ENCODE measurements at regions not wholly inside any gene's neighbourhood (a gene's known extent, or its start where the extent isn't known, plus 50 kb on each side); places are given as distances from the start of the nearest gene placed in this dataset. TPM values are rescaled to one million over a fixed set of nuclear protein-coding genes. Genes with fewer than 3 reads are reported as not detected.

DNA sequence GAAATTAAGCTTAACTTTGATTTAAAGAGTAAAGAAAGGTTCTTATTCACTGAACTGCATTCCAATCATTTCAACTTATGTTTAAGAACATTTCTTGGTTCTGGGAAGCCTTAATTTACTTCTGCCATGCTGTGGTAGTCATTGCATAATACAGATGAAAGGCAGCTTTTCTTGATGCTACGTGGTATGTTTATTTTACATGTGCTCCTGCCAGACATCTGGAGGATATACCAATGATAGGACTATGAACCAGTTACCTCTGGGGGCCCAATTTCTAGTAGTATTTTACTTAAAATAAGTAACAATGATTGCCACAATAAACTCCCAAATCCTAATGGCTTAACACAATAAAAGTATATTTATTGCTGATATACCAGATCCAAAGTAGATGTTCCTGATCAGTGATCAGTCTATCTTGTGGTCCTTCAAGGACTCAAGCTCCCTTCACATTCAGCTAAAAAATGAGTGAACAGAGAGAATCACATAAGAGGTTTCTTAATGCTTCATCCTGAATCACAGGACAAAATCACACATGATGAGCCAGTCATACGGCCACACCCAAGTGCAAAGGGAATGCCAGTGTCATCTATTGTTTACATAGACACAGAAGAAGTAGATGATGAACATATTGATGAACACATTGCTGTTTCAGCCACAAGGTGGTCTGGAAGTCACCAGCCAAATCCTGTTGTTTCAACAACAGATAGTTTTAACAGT lies 56.5 kb upstream of the CCN2 start:
- H3K27me3 Mint-ChIP-seq = no peaks in the 10 kb centered on the region
- no peaks in the 10 kb centered on the region for H3K4me1 Mint-ChIP-seq (ENCODE audit: unreplicated experiment)
- TF ChIP-seq, protein P1, sequence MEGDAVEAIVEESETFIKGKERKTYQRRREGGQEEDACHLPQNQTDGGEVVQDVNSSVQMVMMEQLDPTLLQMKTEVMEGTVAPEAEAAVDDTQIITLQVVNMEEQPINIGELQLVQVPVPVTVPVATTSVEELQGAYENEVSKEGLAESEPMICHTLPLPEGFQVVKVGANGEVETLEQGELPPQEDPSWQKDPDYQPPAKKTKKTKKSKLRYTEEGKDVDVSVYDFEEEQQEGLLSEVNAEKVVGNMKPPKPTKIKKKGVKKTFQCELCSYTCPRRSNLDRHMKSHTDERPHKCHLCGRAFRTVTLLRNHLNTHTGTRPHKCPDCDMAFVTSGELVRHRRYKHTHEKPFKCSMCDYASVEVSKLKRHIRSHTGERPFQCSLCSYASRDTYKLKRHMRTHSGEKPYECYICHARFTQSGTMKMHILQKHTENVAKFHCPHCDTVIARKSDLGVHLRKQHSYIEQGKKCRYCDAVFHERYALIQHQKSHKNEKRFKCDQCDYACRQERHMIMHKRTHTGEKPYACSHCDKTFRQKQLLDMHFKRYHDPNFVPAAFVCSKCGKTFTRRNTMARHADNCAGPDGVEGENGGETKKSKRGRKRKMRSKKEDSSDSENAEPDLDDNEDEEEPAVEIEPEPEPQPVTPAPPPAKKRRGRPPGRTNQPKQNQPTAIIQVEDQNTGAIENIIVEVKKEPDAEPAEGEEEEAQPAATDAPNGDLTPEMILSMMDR (conservative IDR thresholded peaks at IDR 0.05) = no peak
- peaks cover 20% of the 10 kb centered on the region for H3K9me3 Mint-ChIP-seq
- no peak for DNase-seq (ENCODE audit: extremely low spot score, unreplicated experiment)
- no peak overlapping the region for H3K4me3 Mint-ChIP-seq
- H3K36me3 Mint-ChIP-seq = peaks cover 3% of the 10 kb centered on the region
- H3K27ac Mint-ChIP-seq = no peak overlapping the region

DNA sequence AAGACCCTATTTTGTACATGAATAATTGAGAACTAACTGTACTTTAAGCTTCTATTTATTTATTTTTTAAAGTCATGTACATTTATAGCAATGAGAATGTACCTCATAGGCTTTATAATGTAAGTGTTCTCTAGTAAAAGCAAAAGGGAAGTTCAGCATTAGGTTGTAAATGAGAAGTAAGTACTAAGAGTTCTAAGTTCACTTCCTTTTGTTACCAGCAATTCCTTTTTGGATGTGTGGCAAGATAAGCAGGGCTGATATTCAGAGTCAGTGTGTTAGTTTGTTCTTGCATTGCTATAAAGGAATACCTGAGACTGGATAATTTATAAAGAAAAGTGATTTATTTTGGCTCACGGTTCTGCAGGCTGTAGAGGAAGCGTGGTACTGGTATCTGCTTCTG lies 54.0 kb upstream of the CCN2 start:
- Mint-ChIP-seq H3K36me3 (peaks cover 3% of the 10 kb centered on the region), H3K9me3 (peaks cover 24% of the 10 kb centered on the region), H3K4me1 (ENCODE audit: unreplicated experiment) (no peaks in the 10 kb centered on the region), H3K27ac (no peak overlapping the region), H3K4me3 (no peak overlapping the region), H3K27me3 (no peaks in the 10 kb centered on the region)
- TF ChIP-seq, protein P1 (conservative IDR thresholded peaks at IDR 0.05) = no peak
- DNase-seq (ENCODE audit: extremely low spot score, unreplicated experiment) = no peak

DNA sequence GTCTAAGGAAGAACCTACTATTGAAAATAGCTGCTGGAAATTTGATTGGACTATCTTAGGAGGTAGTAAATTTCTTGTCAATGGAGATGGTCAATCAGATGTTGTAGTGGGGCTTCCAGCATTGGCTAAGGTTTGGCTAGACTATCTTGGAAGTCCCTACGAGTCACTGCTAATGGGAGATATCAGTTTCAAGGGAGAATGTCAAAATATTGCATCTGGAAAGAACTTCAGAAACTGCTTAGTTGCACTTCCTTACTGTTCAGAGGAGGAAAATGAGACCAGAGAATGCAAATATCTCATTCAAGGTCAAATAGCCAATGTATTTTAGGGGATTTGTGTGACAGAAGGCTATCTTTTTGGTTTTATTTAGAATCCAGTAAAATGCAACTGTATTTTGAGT lies 53.5 kb upstream of the CCN2 start:
- no peak for DNase-seq (ENCODE audit: extremely low spot score, unreplicated experiment)
- H3K27ac Mint-ChIP-seq = no peak overlapping the region
- no peaks in the 10 kb centered on the region for H3K27me3 Mint-ChIP-seq
- no peak overlapping the region for H3K4me3 Mint-ChIP-seq
- no peaks in the 10 kb centered on the region for H3K4me1 Mint-ChIP-seq (ENCODE audit: unreplicated experiment)
- peaks cover 3% of the 10 kb centered on the region for H3K36me3 Mint-ChIP-seq
- TF ChIP-seq, protein P1 (conservative IDR thresholded peaks at IDR 0.05) = no peak
- H3K9me3 Mint-ChIP-seq = peaks cover 24% of the 10 kb centered on the region

DNA sequence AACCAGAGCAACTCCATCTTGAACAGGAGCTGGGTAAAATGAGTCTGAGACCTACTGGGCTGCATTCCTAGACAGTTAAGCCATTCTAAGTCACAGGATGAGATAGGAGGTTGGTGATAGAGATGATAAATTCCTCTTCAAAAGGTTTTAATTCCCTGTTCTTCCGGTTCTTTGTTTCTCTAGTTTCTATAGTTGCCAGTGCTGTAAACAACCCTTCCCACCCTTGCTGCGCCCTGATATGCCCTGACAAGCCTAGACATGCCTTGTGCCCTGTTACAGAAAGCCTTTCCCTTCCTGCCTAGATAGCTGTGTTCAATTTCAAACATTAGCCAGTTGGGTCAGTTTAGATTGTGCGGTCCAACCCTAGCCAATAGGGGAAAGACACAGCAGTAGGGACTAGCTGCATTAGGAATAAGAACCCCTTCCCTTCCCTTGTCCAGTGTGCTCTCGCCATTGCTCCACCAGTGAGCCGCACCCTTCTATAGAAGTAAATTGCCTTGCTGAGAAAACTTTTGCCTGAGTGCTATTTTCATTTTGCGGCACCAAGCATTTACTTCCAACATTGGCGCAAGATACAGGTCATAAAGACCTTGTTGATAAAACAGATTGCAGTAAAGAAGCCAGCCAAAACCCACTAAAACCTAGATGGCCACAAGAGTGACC lies 52.5 kb upstream of the CCN2 start:
- Mint-ChIP-seq H3K27ac (peak overlapping the region; percentile 91), H3K36me3 (peaks cover 3% of the 10 kb centered on the region)

More for the DNA sequence above, 52.5 kb upstream of the CCN2 start:
- peaks cover 24% of the 10 kb centered on the region for H3K9me3 Mint-ChIP-seq
- TF ChIP-seq, protein P1 (conservative IDR thresholded peaks at IDR 0.05) = no peak
- no peaks in the 10 kb centered on the region for H3K27me3 Mint-ChIP-seq
- no peaks in the 10 kb centered on the region for H3K4me1 Mint-ChIP-seq (ENCODE audit: unreplicated experiment)
- DNase-seq (ENCODE audit: extremely low spot score, unreplicated experiment) = no peak
- no peak overlapping the region for H3K4me3 Mint-ChIP-seq

Small RNA genes in the stretch of these regions (microRNA-seq; reads per million reads assigned to microRNA genes)
- not detected for gene MIR548AJ1
